SK-N-SH (cell line): ENCODE measurements at regions not wholly inside any gene's neighbourhood (a gene's known extent, or its start where the extent isn't known, plus 50 kb on each side); places are given as distances from the start of the nearest gene placed in this dataset.

Experiments
- CHD2 ChIP-seq: fragments of 150-350 bp; IDR thresholded peaks from 2 replicates; pipeline ENCODE4 v1.6.1; 2018; ENCODE audit warnings: low read length; ENCODE audit not compliant: partially characterized antibody
- CTCF ChIP-seq: fragments of 200-600 bp; sonication (generic); IDR thresholded peaks from 2 replicates; pipeline ENCODE4 v1.6.1; 2017; ENCODE audit warnings: antibody characterized with exemption, mild to moderate bottlenecking, moderate library complexity
- ELF1 ChIP-seq: IDR thresholded peaks from 2 replicates; pipeline ENCODE4 v1.4.0; 2012
- EZH2phosphoT487 ChIP-seq: fragments of 200-600 bp; sonication (generic); IDR thresholded peaks from 2 replicates; pipeline ENCODE4 v1.6.1; 2017; ENCODE audit warnings: low read depth, mixed run types, mild to moderate bottlenecking, antibody characterized with exemption, moderate library complexity, borderline replicate concordance
- JUND ChIP-seq: IDR thresholded peaks from 2 replicates; pipeline ENCODE4 v1.4.0; 2012
- MAX ChIP-seq: IDR thresholded peaks from 2 replicates; pipeline ENCODE4 v1.4.0; 2012; ENCODE audit warnings: low read depth
- NFIC ChIP-seq: IDR thresholded peaks from 2 replicates; pipeline ENCODE4 v1.4.0; 2012; ENCODE audit warnings: borderline replicate concordance
- POLR2AphosphoS5 ChIP-seq: IDR thresholded peaks from 2 replicates; pipeline ENCODE4 v1.6.1; 2012; ENCODE audit warnings: low read depth, low read length
- RCOR1 ChIP-seq: fragments of 150-350 bp; IDR thresholded peaks from 2 replicates; pipeline ENCODE4 v1.6.1; 2017; ENCODE audit warnings: antibody characterized with exemption, low read length
- SMC3 ChIP-seq: IDR thresholded peaks from 2 replicates; pipeline ENCODE4 v1.6.1; 2012; ENCODE audit warnings: low read depth, low read length, improper control_type of control experiment
- YY1 ChIP-seq: IDR thresholded peaks from 2 replicates; pipeline ENCODE4 v1.4.0; 2012; ENCODE audit warnings: low read depth, mild to moderate bottlenecking
- ZBTB33 ChIP-seq: IDR thresholded peaks from 2 replicates; pipeline ENCODE4 v1.4.0; 2012; ENCODE audit warnings: low read depth, borderline replicate concordance

GRCh38 chr20:56706867-56707360 is 77.8 kb downstream of the TFAP2C start:
- TF ChIP-seq CTCF (no peak), MAX (no peak), RCOR1 (no peak), ELF1 (no peak), YY1 (no peak), ZBTB33 (no peak), NFIC (no peak), SMC3 (no peak), JUND (no peak), POLR2AphosphoS5 (no peak), EZH2phosphoT487 (no peak), CHD2 (no peak)
